A673 (cell line): ENCODE measurements at regions not wholly inside any gene's neighbourhood (a gene's known extent, or its start where the extent isn't known, plus 50 kb on each side); places are given as distances from the start of the nearest gene placed in this dataset.
"Not testable (repeated sequence)": the region's sequence is repeated elsewhere in the genome, so short reads cannot be mapped to it uniquely, and the experiment has no call there.

Experiments used
- BruUV-seq: library from RNA; stranded (reverse); fragments of 400-500 nt; replicated peaks from 2 replicates; lab custom pipeline; 2021; lab: Mats Ljungman, UMichigan
- CTCF ChIA-PET: fragments of 300-600 bp; sonication (Branson Sonifier 250); formaldehyde crosslinking; loops from one replicate; lab custom pipeline; 2022; ENCODE audit warnings: antibody characterized with exemption; lab: Charles Lee
- POLR2A ChIA-PET: fragments of 300-600 bp; sonication (Branson Sonifier 250); formaldehyde crosslinking; loops from one replicate; lab custom pipeline; 2022; ENCODE audit warnings: antibody characterized with exemption; ENCODE audit not compliant: low non-redundant PET; lab: Charles Lee
- DNase-seq: peaks from one replicate; pipeline ENCODE4 v3.0.0-alpha.2; 2015; ENCODE audit warnings: low spot score
- H3K27ac ChIP-seq: fragments of 200-600 bp; sonication (generic); 2 replicates; pipeline ENCODE4 v1.5.1; 2016; ENCODE audit warnings: mixed run types, low read depth, mild to moderate bottlenecking, mixed read lengths, antibody characterized with exemption, low read length; ENCODE audit not compliant: poor library complexity, severe bottlenecking
- H3K27me3 ChIP-seq: fragments of 200-600 bp; sonication (generic); replicated peaks from 2 replicates; pipeline ENCODE4 v1.6.1; 2017; ENCODE audit warnings: mixed run types, low read depth, mild to moderate bottlenecking, mixed read lengths, antibody characterized with exemption, low read length; ENCODE audit not compliant: insufficient read depth, poor library complexity
- H3K36me3 ChIP-seq: fragments of 200-600 bp; sonication (generic); 2 replicates; pipeline ENCODE4 v1.6.1; 2016; ENCODE audit warnings: mixed run types, mild to moderate bottlenecking, mixed read lengths, antibody characterized with exemption, low read length; ENCODE audit not compliant: insufficient read depth, poor library complexity, severe bottlenecking
- H3K4me1 ChIP-seq: fragments of 200-600 bp; sonication (generic); 2 replicates; pipeline ENCODE4 v1.6.1; 2017; ENCODE audit warnings: mixed run types, mild to moderate bottlenecking, mixed read lengths, antibody characterized with exemption, low read length; ENCODE audit not compliant: insufficient read depth, poor library complexity, severe bottlenecking
- H3K4me3 ChIP-seq: fragments of 200-600 bp; sonication (generic); 2 replicates; pipeline ENCODE4 v1.5.1; 2016; ENCODE audit warnings: low read depth, mixed run types, mild to moderate bottlenecking, mixed read lengths, low read length; ENCODE audit not compliant: poor library complexity, severe bottlenecking
- H3K9me3 ChIP-seq: fragments of 200-600 bp; sonication (generic); 2 replicates; pipeline ENCODE4 v1.6.1; 2016; ENCODE audit warnings: mixed run types, low read depth, mild to moderate bottlenecking, mixed read lengths, antibody characterized with exemption, low read length; ENCODE audit not compliant: poor library complexity, severe bottlenecking
- CTCF ChIP-seq: fragments of 300-800, 200-600 bp; sonication (generic); conservative IDR thresholded peaks from 2 replicates; pipeline ENCODE4 v1.5.1; 2017; ENCODE audit warnings: low read depth, mild to moderate bottlenecking, antibody characterized with exemption, low read length, moderate library complexity, mixed read lengths
- EZH2 ChIP-seq: fragments of 200-600 bp; sonication (generic); IDR thresholded peaks from 2 replicates; pipeline ENCODE4 v1.6.1; 2017; ENCODE audit warnings: borderline replicate concordance, low read depth, mild to moderate bottlenecking, mixed read lengths, antibody characterized with exemption, low read length; ENCODE audit not compliant: poor library complexity, severe bottlenecking
- intact Hi-C: fragments of 100-400 bp; cut with micrococcal nuclease; formaldehyde crosslinking; loops from one replicate; pipeline ENCODE4 v1.10.0; 2022; ENCODE audit not compliant: unreplicated experiment

GRCh38 chr2:238720232-238720672 is 127.6 kb upstream of the TWIST2 start:
- H3K9me3 ChIP-seq: no peaks in the 10 kb centered on the region
- DNase-seq: peak; percentile 52
- no TSS peak for BruUV-seq
- intact Hi-C loops: no loop called here
- H3K27me3 ChIP-seq: peaks cover 9% of the 10 kb centered on the region
- ChIA-PET CTCF (no interaction called here), POLR2A (no interaction called here)
- H3K27ac ChIP-seq: no peak overlapping the region
- H3K4me3 ChIP-seq: no peak overlapping the region
- H3K36me3 ChIP-seq: no peaks in the 10 kb centered on the region
- TF ChIP-seq CTCF (peak; percentile 72), EZH2 (no peak)
- no peaks in the 10 kb centered on the region for H3K4me1 ChIP-seq

- intact Hi-C loops: no loop called here
- H3K4me3 ChIP-seq: no peak overlapping the region
- no peak overlapping the region for H3K27ac ChIP-seq
- no peak for DNase-seq
- CTCF ChIA-PET: no interaction called here
- POLR2A ChIA-PET: no interaction called here
- H3K27me3 ChIP-seq: peaks cover 9% of the 10 kb centered on the region
- BruUV-seq: no TSS peak
- no peaks in the 10 kb centered on the region for H3K36me3 ChIP-seq
- TF ChIP-seq CTCF (no peak), EZH2 (no peak)
- no peaks in the 10 kb centered on the region for H3K9me3 ChIP-seq
- no peaks in the 10 kb centered on the region for H3K4me1 ChIP-seq
Observed at GRCh38 chr2:238722181-238722580, 125.7 kb upstream of the TWIST2 start.

GRCh38 chr2:238722883-238723282 is 125.0 kb upstream of the TWIST2 start:
- no peaks in the 10 kb centered on the region for H3K4me1 ChIP-seq
- CTCF ChIA-PET: no interaction called here
- H3K4me3 ChIP-seq: no peak overlapping the region
- peaks cover 9% of the 10 kb centered on the region for H3K27me3 ChIP-seq
- no TSS peak for BruUV-seq
- no peak for DNase-seq
- no peak for TF ChIP-seq CTCF
- TF ChIP-seq EZH2: no peak
- H3K36me3 ChIP-seq: no peaks in the 10 kb centered on the region
- intact Hi-C loops: no loop called here
- POLR2A ChIA-PET: no interaction called here
- no peaks in the 10 kb centered on the region for H3K9me3 ChIP-seq
- H3K27ac ChIP-seq: no peak overlapping the region

- BruUV-seq, H3K4me1 ChIP-seq, intact Hi-C loops, CTCF ChIA-PET, H3K36me3 ChIP-seq, H3K9me3 ChIP-seq, POLR2A ChIA-PET, H3K4me3 ChIP-seq, H3K27me3 ChIP-seq, DNase-seq, H3K27ac ChIP-seq: not testable (repeated sequence)
Observed at GRCh38 chr2:238723740-238724320, 124.1 kb upstream of the TWIST2 start.
